SJSA1 (cell line): ENCODE measurements at regions not wholly inside any gene's neighbourhood (a gene's known extent, or its start where the extent isn't known, plus 50 kb on each side); places are given as distances from the start of the nearest gene placed in this dataset.
"Not testable (repeated sequence)": the region's sequence is repeated elsewhere in the genome, so short reads cannot be mapped to it uniquely, and the experiment has no call there.

Experiments
- DNase-seq, 2 experiments: peaks; one replicate each; pipeline ENCODE4 v3.0.0-alpha.2; 2015 to 2020; ENCODE audit warnings: low spot score in 2 of 2, low read depth in 1 of 2
- H3K27ac ChIP-seq: fragments of 250-450 bp; sonication (Bioruptor Pico); 2 replicates; pipeline ENCODE4 v1.5.1; 2020; ENCODE audit warnings: mild to moderate bottlenecking, moderate library complexity
- H3K27me3 ChIP-seq: fragments of 250-450 bp; sonication (Bioruptor Pico); replicated peaks from 2 replicates; pipeline ENCODE4 v1.5.1; 2020; ENCODE audit warnings: mild to moderate bottlenecking, moderate library complexity
- H3K36me3 ChIP-seq: fragments of 250-450 bp; sonication (Bioruptor Pico); 2 replicates; pipeline ENCODE4 v1.5.1; 2020; ENCODE audit warnings: mild to moderate bottlenecking
- H3K4me1 ChIP-seq: fragments of 250-450 bp; sonication (Bioruptor Pico); replicated peaks from 2 replicates; pipeline ENCODE4 v1.6.1; 2021; ENCODE audit warnings: mild to moderate bottlenecking
- H3K4me3 ChIP-seq: fragments of 250-450 bp; sonication (Bioruptor Pico); 2 replicates; pipeline ENCODE4 v1.5.1; 2020; ENCODE audit warnings: mild to moderate bottlenecking
- H3K9me3 ChIP-seq: fragments of 250-450 bp; sonication (Bioruptor Pico); replicated peaks from 2 replicates; pipeline ENCODE4 v1.5.1; 2020; ENCODE audit warnings: mild to moderate bottlenecking

DNA sequence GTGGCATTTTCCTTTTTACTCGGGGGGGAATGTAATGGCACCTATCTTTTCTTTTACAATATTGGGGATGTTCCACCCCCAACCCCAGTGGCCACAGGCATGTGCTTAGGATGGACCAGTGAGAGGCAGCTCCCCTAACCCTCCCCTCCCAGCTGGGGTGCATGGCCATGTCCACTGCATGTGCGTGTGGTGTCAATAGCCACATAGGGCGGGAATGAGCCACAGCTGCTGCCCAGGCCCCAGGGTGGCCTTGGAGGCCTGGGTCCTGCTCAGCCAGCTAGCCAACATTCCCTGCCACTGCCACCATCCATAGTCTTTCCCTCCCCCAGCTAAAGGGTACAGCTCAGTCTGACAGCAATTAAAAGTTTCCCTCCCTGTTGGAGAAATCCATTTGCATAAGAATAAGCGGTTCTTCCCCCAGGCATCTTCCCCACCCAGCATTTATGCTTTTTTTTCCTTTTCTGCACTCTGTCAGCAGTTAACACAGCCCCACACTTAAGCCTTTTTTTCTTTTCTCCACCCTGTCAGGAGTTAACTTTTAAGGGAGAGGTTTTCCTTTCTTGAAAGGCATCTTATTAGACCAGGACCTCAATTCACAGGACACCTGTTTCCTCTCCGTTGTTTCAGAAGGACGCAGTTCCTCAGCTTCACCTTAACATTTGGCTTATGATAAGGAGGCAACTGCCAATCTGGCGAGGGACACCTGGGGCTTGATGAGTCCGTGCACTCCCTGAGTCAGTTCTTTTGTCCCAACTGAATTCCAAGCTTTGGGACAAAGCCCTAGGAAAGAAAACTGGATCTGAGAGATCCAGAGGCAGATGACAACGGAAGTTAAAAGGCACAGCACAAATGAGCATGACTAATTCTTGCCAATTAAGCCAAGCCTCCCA is 121.4 kb downstream of the TPBG start:
- Histone ChIP-seq H3K27me3 (no peaks in the 10 kb centered on the region; the same call in 1 of the 2 replicates), H3K4me1 (no peaks in the 10 kb centered on the region), H3K4me3 (no peak overlapping the region), H3K36me3 (no peaks in the 10 kb centered on the region), H3K27ac (no peak overlapping the region), H3K9me3 (0 out of 2 replicates have a peak, but pooled peaks cover 4% of the 10 kb centered on the region)
- no peak for DNase-seq

DNA sequence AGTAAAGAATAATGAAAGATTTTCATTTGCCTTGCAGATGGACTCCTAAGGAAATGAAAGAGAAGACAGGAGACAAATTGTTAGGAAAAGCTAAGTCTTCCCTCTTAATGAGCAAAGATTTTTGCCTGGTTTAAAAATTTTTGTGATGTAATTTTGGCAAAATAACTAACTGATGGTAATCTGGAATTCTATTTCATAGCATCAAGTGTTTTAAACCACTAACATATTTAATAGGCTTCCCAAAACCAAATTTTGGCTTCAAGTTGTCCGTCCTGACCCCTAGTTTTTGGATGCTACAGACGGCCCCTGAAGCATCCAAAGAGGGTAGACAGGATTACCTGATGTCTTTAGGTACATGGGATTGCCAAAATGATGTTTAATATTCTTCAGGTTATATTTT is 124.3 kb downstream of the TPBG start:
- no peak for DNase-seq
- H3K4me3 ChIP-seq, result no peak overlapping the region
- peaks cover 10% of the 10 kb centered on the region; the same call in 1 of the 2 replicates for H3K9me3 ChIP-seq
- no peaks in the 10 kb centered on the region for H3K4me1 ChIP-seq
- H3K36me3 ChIP-seq, result no peaks in the 10 kb centered on the region
- no peak overlapping the region for H3K27ac ChIP-seq
- H3K27me3 ChIP-seq, result no peaks in the 10 kb centered on the region

DNA sequence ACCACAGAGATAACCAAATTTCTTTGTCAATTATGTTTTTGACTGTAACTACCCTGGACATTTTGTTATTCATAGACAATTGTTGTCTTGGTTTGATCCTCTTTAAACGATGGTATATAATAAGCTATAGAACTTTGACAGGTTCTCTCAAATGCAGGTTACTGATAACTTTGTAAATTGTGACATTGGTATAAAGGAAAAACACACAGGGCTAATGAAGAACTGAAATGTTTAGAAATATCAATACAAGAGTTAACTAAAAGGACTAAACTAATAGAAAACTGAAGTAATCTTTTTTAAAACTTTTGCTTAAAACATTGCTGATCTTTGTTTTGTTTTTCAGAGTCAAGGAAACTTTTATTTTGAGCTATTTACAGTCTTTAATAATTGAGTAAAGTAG is 124.8 kb downstream of the TPBG start:
- Histone ChIP-seq H3K36me3 (no peaks in the 10 kb centered on the region), H3K9me3 (peaks cover 10% of the 10 kb centered on the region; the same call in 1 of the 2 replicates)

DNA sequence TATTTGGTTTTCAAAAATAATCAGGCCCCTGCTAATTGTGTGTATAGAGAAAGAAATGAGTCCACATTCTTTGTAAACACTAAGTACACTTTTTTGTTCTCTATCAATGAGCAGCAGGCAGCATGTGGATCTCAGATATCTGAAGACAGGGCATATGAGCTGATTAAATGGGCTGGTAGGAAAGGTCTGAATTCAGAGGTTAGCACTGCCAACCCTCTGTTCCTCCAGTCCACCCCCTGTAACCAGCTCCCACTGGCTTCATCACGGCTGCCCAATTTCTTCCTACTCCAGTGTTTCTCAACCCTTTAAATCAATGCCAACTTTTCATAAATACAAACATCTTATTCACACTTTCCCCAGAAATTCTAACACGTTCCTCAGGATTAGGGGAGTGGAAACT is 128.5 kb downstream of the TPBG start:
- DNase-seq, result no peak
- H3K9me3 ChIP-seq, result peaks cover 8% of the 10 kb centered on the region; the same call in 1 of the 2 replicates
- H3K27me3 ChIP-seq, result no peaks in the 10 kb centered on the region
- no peaks in the 10 kb centered on the region for H3K4me1 ChIP-seq
- H3K27ac ChIP-seq, result no peak overlapping the region
- H3K36me3 ChIP-seq, result no peaks in the 10 kb centered on the region
- no peak overlapping the region for H3K4me3 ChIP-seq

More for the DNA sequence above, 124.8 kb downstream of the TPBG start:
- no peak overlapping the region for H3K4me3 ChIP-seq
- H3K27me3 ChIP-seq, result no peaks in the 10 kb centered on the region
- H3K27ac ChIP-seq, result no peak overlapping the region
- no peak for DNase-seq
- H3K4me1 ChIP-seq, result no peaks in the 10 kb centered on the region

DNA sequence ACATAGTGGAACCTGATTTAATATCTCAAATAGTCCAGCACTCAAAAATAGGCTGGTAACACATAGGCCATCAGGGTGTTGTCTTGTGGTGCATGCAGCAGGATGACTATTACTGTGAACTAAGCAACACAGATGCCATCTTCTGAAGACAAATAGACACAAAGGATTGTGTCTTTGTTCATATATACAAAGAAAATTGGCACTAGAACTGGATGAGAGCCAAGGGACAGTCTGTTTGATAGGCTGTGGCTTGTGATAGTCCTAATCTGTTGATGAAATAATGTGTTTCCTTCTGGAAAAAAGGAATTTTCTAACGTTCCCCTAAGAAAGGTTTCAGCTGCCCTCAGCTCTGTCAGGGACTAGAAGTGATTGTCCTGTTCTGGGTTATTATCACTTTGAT is 129.8 kb downstream of the TPBG start:
- H3K27ac ChIP-seq, result no peak overlapping the region
- DNase-seq, result no peak
- H3K27me3 ChIP-seq, result no peaks in the 10 kb centered on the region
- no peak overlapping the region for H3K4me3 ChIP-seq
- H3K9me3 ChIP-seq, result peaks cover 7% of the 10 kb centered on the region; the same call in 1 of the 2 replicates
- no peaks in the 10 kb centered on the region for H3K4me1 ChIP-seq
- H3K36me3 ChIP-seq, result no peaks in the 10 kb centered on the region

DNA sequence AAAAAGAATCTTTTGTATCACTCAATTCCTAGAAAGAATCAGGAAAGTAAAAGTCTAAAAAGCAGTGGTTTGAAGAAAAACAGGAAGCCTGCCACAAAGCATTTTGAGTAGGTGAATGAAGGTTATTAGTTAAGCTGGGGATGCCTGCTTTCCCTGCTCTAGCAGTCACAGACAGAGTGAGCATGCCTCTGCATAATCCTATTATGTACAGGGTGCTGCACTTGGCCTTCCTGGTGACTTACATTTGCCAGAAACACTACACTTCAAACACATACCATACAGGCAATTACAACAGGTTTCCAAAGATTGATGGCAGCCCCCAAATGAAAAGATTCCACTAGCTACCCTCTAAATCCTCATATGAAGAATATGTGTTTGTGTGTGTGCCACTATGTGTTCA is 130.8 kb downstream of the TPBG start:
- no peak for DNase-seq
- no peaks in the 10 kb centered on the region for H3K4me1 ChIP-seq
- H3K9me3 ChIP-seq, result peaks cover 7% of the 10 kb centered on the region; the same call in 1 of the 2 replicates
- H3K36me3 ChIP-seq, result no peaks in the 10 kb centered on the region
- no peaks in the 10 kb centered on the region for H3K27me3 ChIP-seq
- H3K27ac ChIP-seq, result no peak overlapping the region
- H3K4me3 ChIP-seq, result no peak overlapping the region

DNA sequence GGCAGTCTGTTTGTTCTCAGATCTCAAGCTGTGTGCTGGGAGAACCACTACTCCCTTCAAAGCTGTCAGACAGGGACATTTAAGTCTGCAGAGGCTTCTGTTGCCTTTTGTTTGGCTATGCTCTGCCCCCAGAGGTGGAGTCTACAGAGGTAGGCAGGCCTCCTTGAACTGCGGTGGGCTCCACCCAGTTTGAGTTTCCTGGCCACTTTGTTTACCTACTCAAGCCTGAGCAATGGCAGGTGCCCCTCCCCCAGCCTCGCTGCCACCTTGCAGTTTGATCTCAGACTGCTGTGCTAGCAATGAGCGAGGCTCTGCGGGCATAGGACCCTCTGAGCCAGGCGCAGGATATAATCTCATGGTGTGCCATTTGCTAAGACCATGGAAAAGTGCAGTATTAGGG is 138.3 kb downstream of the TPBG start:
- H3K4me1 ChIP-seq, H3K36me3 ChIP-seq, DNase-seq, H3K27ac ChIP-seq, H3K4me3 ChIP-seq, H3K27me3 ChIP-seq, H3K9me3 ChIP-seq: not testable (repeated sequence)

DNA sequence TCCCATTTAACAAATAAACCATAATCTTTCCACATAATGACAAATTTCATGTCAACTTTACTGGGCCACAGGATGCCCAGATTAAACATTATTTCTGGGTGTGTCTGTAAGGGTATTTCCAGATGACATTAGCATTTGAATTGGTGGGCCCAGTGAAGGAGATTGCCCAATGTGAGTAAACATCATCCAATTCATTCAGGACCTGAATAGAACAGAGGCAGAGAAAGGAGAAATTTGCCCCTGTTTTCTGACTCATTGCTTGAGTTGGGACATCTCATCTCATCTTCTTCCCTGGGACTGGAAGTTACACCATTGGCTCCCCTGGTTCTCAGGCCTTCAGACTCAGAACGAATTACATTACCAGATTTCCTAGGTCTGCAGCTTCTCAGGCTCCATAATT is 142.9 kb downstream of the TPBG start:
- Histone ChIP-seq H3K27me3 (0 out of 2 replicates have a peak, but pooled peaks cover 6% of the 10 kb centered on the region), H3K27ac (no peak overlapping the region), H3K36me3 (no peaks in the 10 kb centered on the region), H3K4me1 (no peaks in the 10 kb centered on the region), H3K9me3 (no peaks in the 10 kb centered on the region), H3K4me3 (no peak overlapping the region)
- DNase-seq, result no peak

DNA sequence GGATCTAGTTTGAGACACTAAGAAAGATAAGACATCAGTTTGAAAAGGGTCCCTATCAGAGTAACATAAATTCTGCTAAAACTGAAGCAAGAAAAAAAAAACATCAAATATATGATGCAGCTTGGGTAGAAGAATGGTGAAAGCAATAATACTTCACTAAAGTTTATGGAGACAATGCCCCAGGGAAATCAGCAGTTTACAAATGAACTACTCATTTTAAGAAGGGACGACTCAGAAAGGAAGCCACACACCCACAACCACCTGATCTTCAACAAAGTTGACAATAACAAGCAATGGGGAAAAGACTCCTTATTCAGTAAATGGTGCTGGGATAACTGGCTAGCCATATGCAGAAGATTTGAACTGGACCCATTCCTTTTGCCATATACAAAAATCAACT is 143.5 kb downstream of the TPBG start:
- H3K27ac ChIP-seq, result no peak overlapping the region
- DNase-seq, result no peak
- H3K4me1 ChIP-seq, result no peaks in the 10 kb centered on the region
- no peak overlapping the region for H3K4me3 ChIP-seq
- H3K27me3 ChIP-seq, result 0 out of 2 replicates have a peak, but pooled peaks cover 6% of the 10 kb centered on the region
- no peaks in the 10 kb centered on the region for H3K36me3 ChIP-seq
- no peaks in the 10 kb centered on the region for H3K9me3 ChIP-seq

DNA sequence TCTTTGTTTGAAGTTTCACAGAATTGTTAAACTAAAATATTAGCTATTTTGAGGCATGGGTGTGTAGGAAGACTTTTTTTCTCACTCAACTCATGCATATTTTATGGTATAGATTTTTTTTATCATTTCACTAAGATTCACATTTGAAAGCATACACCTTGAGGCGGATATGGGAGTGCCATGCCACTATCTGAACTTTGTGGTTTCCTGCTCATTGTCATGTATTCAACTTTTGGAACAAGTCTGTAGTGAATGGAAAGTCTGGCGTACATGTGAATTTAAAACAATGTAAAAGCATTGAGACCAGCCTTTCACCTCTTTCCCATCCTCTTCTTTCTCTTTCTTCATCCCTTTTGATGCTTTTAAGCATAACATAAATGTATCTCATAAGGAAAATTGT is 147.9 kb downstream of the TPBG start:
- no peak for DNase-seq
- no peaks in the 10 kb centered on the region for H3K4me1 ChIP-seq
- H3K27ac ChIP-seq, result no peak overlapping the region
- 0 out of 2 replicates have a peak, but pooled peaks cover 6% of the 10 kb centered on the region for H3K27me3 ChIP-seq
- H3K9me3 ChIP-seq, result no peaks in the 10 kb centered on the region
- no peaks in the 10 kb centered on the region for H3K36me3 ChIP-seq
- no peak overlapping the region for H3K4me3 ChIP-seq

DNA sequence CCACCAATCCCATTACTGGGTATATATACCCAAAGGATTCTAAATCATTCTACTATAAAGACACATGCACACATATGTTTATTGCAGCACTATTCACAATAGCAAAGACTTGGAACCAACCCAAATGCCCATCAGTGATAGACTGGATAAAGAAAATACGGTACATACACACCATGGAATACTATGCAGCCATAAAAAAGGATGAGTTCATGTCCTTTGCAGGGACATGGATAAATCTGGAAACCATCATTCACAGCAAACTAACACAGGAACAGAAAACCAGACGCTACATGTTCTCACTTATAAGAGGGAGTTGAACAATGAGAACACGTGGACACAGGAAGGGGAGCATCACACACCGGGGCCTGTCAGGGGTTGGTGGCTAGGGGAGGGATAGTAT is 154.3 kb downstream of the TPBG start:
- not testable (repeated sequence) for H3K27me3 ChIP-seq, H3K27ac ChIP-seq, DNase-seq, H3K4me3 ChIP-seq, H3K4me1 ChIP-seq, H3K36me3 ChIP-seq, H3K9me3 ChIP-seq

DNA sequence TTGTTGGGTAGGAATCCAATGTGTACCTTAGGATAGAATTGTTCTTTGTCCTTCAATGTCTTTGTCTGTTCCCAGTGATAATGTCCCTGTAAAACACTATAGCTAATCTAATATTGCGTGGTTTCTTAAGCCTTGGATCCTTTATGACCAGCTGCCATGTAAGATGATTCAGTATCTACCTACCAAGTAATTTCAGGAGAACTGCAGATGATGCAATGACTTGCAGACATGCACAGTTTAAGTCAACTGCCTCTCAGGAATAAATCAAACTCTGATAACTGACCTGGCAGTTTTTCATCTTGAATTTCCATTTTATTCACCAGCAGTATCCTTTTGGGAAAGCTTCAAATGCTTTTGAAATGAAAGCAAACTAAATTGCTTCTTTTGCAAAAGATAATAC is 157.8 kb downstream of the TPBG start:
- Histone ChIP-seq H3K9me3 (no peaks in the 10 kb centered on the region), H3K4me1 (no peaks in the 10 kb centered on the region), H3K4me3 (no peak overlapping the region), H3K27ac (no peak overlapping the region), H3K27me3 (no peaks in the 10 kb centered on the region), H3K36me3 (no peaks in the 10 kb centered on the region)
- DNase-seq, result no peak

DNA sequence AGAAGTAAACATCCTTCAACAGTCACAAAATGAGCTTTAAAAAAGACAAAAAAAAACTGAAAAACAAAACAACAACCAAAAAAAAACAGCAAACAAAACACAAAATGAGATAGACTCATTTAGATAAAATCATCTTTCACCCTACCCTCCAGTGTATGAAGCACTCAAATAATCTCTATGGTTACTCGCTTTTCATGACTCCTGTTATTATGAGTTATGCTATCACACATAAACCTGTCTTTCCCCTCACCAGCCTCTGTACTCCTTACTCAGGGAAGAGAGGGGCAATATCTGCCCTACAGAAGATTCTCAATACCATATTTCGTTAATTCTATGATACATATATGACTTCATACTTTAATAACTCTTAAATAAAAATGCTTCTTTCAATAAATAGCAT is 158.2 kb downstream of the TPBG start:
- H3K36me3 ChIP-seq, result no peaks in the 10 kb centered on the region
- H3K4me3 ChIP-seq, result no peak overlapping the region
- H3K9me3 ChIP-seq, result no peaks in the 10 kb centered on the region
- H3K27ac ChIP-seq, result no peak overlapping the region
- no peaks in the 10 kb centered on the region for H3K27me3 ChIP-seq
- H3K4me1 ChIP-seq, result no peaks in the 10 kb centered on the region
- no peak for DNase-seq

DNA sequence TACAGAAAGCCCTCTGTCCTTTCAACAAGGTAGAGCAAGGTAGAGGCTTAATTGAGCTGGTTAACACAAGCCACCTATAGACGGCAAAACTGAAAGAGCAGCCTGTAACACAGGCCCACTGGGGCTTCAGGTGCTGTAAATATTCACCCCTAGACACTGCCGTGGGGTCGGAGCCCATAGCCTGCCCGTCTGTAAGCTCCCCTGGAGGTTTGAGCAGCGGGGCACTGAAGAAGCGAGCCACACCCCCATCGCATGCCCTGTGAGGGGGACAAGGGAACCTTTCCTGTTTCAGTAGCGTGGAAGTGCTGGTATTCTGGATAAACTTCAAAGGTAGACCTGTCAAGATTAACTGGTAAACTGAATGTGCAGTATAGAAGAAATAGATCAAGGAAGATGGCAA is 160.4 kb downstream of the TPBG start:
- H3K27me3 ChIP-seq, result no peaks in the 10 kb centered on the region
- H3K36me3 ChIP-seq, result no peaks in the 10 kb centered on the region
- no peaks in the 10 kb centered on the region for H3K9me3 ChIP-seq
- DNase-seq, result no peak
- no peaks in the 10 kb centered on the region for H3K4me1 ChIP-seq
- H3K4me3 ChIP-seq, result no peak overlapping the region
- no peak overlapping the region for H3K27ac ChIP-seq
